T47D (cell line): ENCODE measurements at regions not wholly inside any gene's neighbourhood (a gene's known extent, or its start where the extent isn't known, plus 50 kb on each side); places are given as distances from the start of the nearest gene placed in this dataset.
"Not testable (repeated sequence)": the region's sequence is repeated elsewhere in the genome, so short reads cannot be mapped to it uniquely, and the experiment has no call there.

ENCODE experiments used
- DNase-seq, 2 experiments: peaks; one replicate each; pipeline versions ENCODE4 v3.0.0 to v3.0.0-alpha.2; 2011 to 2012; ENCODE audit warnings: low read depth in 1 of 2, low spot score in 1 of 2
- JUND ChIP-seq: IDR thresholded peaks from 2 replicates; pipeline ENCODE4 v1.6.1; 2012; ENCODE audit warnings: low read depth
- in situ Hi-C: cut with HindIII; loops from 2 replicates; pipeline ENCODE4 v1.10.0; 2016; ENCODE audit warnings: low sequenced_read_pairs, low pct_unique_long_range_greater_than_20kb

DNA sequence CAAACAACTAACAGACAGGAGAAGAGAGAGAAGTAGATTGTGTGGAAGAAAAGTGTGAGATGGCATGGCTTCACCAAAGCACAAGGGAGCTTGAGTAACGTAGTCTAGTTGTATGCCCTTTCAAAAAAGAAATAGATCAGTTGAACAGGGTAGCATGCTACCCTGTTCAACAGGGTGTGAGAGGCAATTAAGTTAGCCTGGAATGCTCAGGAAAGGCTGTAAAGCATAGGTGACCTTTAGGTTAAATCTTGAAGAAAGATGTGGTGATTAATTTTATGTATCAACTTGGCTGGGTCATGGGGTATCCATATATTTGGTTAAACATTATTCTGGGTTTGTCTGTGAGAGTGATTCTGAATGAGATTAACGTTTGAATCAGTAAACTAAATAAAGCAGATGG, 61.8 kb upstream of the ZC3H15 start:
- no peak for TF ChIP-seq JUND
- in situ Hi-C loops, result no loop called here
- DNase-seq, result no peak

DNA sequence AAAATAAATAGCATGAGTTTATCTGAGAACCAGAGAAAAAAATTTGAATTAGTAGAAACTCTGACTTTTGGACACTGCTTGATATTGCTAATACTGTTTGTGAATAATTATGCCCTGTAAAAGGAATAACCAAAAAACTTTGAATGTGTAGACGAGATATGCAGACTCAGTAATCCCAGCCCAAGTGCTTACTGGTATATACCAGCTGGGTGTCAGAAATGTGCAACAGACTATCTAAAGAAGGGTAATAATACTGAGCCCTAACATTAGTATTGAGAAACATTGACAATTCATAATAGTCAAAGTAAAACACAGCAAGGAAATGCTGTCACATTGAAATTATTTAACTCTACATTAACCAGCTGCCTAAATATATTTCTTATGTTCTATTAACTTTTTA, 60.5 kb upstream of the ZC3H15 start:
- in situ Hi-C loops, result no loop called here
- no peak for TF ChIP-seq JUND
- no peak for DNase-seq

DNA sequence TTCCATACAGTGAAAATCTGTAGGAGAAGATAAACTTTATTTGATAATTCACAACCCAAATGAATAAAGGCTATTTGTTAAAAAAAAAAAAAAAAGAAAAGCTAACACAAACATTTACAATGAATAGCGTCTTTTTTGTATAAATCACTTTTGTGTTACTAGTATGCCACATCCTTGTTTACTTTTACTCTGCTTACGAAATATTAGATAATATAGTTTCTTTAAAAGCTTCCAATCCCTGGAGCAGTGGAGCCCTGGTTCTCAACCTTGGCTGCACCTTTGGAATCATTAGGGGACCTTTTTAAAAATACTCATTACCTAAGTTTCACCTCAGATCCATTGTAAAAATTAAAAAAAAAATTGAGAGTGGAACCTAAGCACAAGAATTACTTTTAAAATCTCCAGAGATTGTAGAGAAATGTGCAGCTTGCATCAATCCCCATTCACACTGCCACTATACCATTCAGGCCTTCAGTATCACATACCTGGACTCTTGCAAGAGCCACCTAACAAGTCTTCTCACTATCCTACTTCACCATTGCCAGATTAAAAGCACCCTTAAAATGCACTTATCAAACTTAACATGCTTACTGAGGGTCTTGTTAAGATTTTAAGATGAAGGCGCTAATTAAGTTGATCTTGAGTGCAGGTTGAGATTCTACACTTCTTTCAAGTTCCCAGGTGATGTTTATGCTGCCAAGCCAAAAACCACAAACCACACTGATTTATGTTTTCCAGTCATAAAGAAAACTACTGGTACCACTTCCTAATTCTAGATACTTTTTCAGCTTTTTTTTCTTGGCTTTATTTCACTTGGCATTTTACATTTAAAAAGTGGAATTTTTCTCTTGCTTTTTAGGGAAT, 59.7 kb upstream of the ZC3H15 start:
- in situ Hi-C loops, result no loop called here
- no peak for TF ChIP-seq JUND
- DNase-seq, result no peak

DNA sequence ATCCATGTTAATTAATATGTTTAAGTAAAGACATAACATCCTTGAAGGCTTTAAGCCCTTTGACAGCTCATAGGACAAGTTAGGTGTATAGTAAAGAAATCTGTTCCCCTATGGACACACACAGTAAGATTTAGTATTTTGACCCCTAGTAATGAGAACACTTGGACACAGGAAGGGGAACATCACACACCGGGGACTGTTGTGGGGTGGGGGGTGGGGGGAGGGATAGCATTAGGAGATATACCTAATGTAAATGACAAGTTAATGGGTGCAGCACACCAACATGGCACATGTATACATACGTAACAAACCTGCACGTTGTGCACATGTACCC, 59.1 kb upstream of the ZC3H15 start:
- in situ Hi-C loops, DNase-seq: not testable (repeated sequence)

DNA sequence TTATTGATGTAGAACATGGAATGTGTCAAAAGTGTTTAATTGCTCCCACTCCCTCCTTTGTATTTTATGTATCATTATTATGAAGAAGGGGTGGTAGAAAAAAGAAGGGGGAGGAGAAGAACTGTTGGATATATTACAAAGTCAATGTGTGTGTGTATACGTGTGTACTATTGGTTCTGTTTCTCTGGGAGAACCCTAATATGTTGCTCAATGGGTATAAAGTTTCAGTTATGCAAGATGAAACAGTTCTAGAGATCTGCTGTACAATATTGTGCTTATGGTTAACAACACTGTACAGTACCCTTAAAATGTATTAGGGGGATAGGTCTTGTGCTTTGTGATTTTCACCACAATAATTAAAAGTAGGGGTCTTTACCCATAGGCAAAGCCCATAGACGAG, 58.1 kb upstream of the ZC3H15 start:
- no peak for DNase-seq
- in situ Hi-C loops, result no loop called here
- no peak for TF ChIP-seq JUND

DNA sequence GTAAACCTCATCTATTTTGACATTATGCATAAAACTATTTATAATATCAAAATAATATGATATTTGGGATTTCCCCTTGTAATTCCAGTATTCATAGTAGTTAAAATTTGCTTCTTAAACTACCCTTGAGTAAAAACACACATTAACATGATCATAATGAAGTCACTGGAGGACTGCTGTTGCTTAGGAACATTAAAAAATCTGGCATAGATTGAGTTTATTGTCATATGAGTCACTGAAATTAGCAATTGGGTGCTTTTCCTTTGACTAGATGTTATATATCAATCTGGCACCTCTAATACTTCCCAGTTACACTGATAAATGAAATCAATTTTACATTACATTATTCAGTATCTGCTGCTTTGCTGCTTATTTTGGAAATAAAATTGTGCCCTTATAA, 57.0 kb upstream of the ZC3H15 start:
- in situ Hi-C loops, result no loop called here
- TF ChIP-seq JUND, result no peak
- DNase-seq, result no peak

DNA sequence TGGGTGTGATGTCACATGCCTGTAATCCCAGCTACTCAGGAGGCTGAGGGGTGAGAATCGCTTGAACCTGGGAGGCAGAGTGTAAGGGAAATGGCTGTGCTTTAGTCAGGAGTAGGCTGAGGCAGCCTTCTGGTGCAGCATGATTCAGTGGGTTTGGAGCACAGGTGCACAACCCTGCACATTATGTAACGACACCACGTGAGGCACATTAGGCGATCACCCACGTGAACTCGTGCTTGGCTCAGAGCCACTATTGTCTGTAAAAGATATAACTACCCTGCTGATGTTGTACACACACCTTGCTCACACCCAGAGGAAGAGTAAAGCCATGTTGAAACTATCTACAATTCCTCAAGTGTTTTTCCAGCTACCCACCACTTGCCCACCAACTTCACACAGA, 54.8 kb upstream of the ZC3H15 start:
- in situ Hi-C loops, result no loop called here
- no peak for TF ChIP-seq JUND
- no peak for DNase-seq

DNA sequence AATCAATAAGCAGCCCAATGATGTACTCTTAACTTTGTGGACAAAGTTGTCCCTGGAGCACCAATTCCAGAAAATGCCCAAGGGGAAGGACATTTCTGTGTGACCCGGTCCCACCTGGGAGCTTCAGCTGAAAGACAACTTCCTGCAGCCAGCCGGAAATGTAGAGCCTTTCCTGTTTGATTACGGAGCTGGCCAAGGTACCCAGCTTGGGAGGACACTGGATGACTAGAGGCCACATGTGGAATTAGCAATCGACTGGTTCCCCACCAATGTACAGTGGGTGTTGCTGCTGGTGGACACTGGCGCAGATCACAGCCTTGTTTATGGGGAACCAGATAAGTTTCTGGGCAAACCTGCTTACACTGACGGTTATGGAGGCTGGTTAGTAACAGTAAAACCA, 53.0 kb upstream of the ZC3H15 start:
- no peak for TF ChIP-seq JUND
- no peak for DNase-seq
- in situ Hi-C loops, result no loop called here

DNA sequence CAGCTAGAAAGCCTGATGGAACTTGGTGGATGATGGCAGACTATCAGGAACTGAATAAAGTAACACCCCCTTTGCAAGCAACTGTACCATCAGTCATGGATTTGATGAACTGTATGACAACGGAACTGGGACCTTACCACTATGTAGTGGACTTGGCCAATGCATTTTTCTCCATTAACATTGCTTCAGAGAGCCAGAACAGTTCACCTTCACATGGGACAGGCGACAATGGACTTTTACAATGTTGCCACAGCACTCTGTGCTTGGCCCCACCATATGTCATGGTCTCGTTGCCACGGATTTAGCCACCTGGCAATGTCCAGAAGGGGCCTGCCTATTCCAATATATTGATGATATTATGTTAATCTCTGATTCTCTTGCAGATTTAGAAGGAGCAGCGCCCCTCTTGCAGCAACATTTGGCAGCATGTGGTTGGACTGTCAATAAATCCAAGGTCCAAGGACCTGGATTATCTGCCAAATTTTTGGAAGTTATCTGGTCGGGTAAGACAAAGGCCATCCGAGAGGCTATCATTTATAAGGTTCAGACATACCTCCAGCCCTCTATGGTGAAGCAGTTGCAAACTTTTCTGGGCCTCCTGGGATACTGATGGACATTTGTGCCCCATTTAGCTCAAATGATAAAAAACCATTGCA, 52.2 kb upstream of the ZC3H15 start:
- in situ Hi-C loops, result no loop called here
- no peak for TF ChIP-seq JUND
- DNase-seq, result no peak
